IMR-90 (cell line): ENCODE measurements at regions not wholly inside any gene's neighbourhood (a gene's known extent, or its start where the extent isn't known, plus 50 kb on each side); places are given as distances from the start of the nearest gene placed in this dataset.

Experiments
- ATAC-seq: fragments of 200-7000 bp; cut with Tn5 transposase; 2 replicates; pipeline ENCODE4 v1.9.1; 2020; ENCODE audit warnings: low read depth, mild to moderate bottlenecking, moderate library complexity
- BruUV-seq: library from RNA; stranded (reverse); fragments of 400-500 nt; replicated peaks from 2 replicates; lab custom pipeline; 2021; lab: Mats Ljungman, UMichigan
- CTCF ChIA-PET: fragments of 300-600 bp; formaldehyde crosslinking; extraction: SDS; loops from one replicate; lab custom pipeline; 2021; ENCODE audit warnings: antibody characterized with exemption; lab: Yijun Ruan, JAX
- POLR2A ChIA-PET: fragments of 300-600 bp; sonication (Branson Sonifier 250); formaldehyde crosslinking; loops from one replicate; lab custom pipeline; 2022; ENCODE audit warnings: antibody characterized with exemption; ENCODE audit not compliant: unreplicated experiment; lab: Charles Lee
- DNase-seq: peaks from one replicate; pipeline ENCODE4 v3.0.0; 2013
- H2AFZ ChIP-seq: replicated peaks from 2 replicates; pipeline ENCODE3; 2013; ENCODE audit warnings: low read length, mild to moderate bottlenecking; ENCODE audit not compliant: poor library complexity
- H2AK5ac ChIP-seq: 2 replicates; pipeline ENCODE4 v1.6.1; 2013; ENCODE audit warnings: low read depth, low read length, inconsistent platforms
- H2AK9ac ChIP-seq: replicated peaks from 2 replicates; pipeline ENCODE3; 2013; ENCODE audit warnings: mild to moderate bottlenecking, low read depth, low read length, moderate library complexity; ENCODE audit not compliant: poor library complexity
- H2BK120ac ChIP-seq: 2 replicates; pipeline ENCODE4 v1.6.1; 2013; ENCODE audit warnings: low read depth, low read length, inconsistent platforms
- H2BK15ac ChIP-seq: 3 replicates; pipeline ENCODE4 v1.6.1; 2013; ENCODE audit warnings: low read depth, low read length, inconsistent platforms
- H2BK20ac ChIP-seq: 2 replicates; pipeline ENCODE4 v1.6.1; 2013; ENCODE audit warnings: low read depth, mild to moderate bottlenecking, inconsistent platforms, low read length, moderate library complexity
- H2BK5ac ChIP-seq: 2 replicates; pipeline ENCODE4 v1.6.1; 2013; ENCODE audit warnings: mild to moderate bottlenecking, low read depth, low read length, inconsistent platforms; ENCODE audit not compliant: poor library complexity, severe bottlenecking
- H3K14ac ChIP-seq: replicated peaks from 2 replicates; pipeline ENCODE4 v1.6.1; 2013; ENCODE audit warnings: low read depth, low read length, inconsistent platforms
- H3K18ac ChIP-seq: 2 replicates; pipeline ENCODE4 v1.6.1; 2013; ENCODE audit warnings: low read depth, low read length, control low read depth
- H3K23ac ChIP-seq: 2 replicates; pipeline ENCODE4 v1.6.1; 2013; ENCODE audit warnings: low read depth, low read length, inconsistent platforms
- H3K27ac ChIP-seq: 2 replicates; pipeline ENCODE4 v1.5.1; 2013; ENCODE audit warnings: mild to moderate bottlenecking, control low read depth, low read length; ENCODE audit not compliant: insufficient read depth
- H3K27me3 ChIP-seq: 2 replicates; pipeline ENCODE4 v1.6.1; 2013; ENCODE audit warnings: low read length; ENCODE audit not compliant: control insufficient read depth, insufficient read depth
- H3K36me3 ChIP-seq: 2 replicates; pipeline ENCODE4 v1.6.1; 2013; ENCODE audit warnings: low read length, mixed read lengths; ENCODE audit not compliant: control insufficient read depth, insufficient read depth
- H3K4ac ChIP-seq: 2 replicates; pipeline ENCODE4 v1.6.1; 2013; ENCODE audit warnings: low read depth, low read length, inconsistent platforms
- H3K4me1 ChIP-seq: 2 replicates; pipeline ENCODE4 v1.6.1; 2013; ENCODE audit warnings: low read length, mixed read lengths; ENCODE audit not compliant: control insufficient read depth, insufficient read depth
- H3K4me2 ChIP-seq: 2 replicates; pipeline ENCODE4 v1.6.1; 2013; ENCODE audit warnings: low read depth, mild to moderate bottlenecking, control low read depth, low read length, moderate library complexity
- H3K4me3 ChIP-seq: 2 replicates; pipeline ENCODE4 v1.5.1; 2013; ENCODE audit warnings: low read depth, mild to moderate bottlenecking, control low read depth, low read length, moderate library complexity; ENCODE audit not compliant: insufficient read depth
- H3K56ac ChIP-seq: 2 replicates; pipeline ENCODE4 v1.6.1; 2013; ENCODE audit warnings: low read length, inconsistent platforms; ENCODE audit not compliant: insufficient read depth; ENCODE audit errors: extremely low read depth
- H3K79me1 ChIP-seq, 2 experiments: 2 replicates each; pipeline ENCODE4 v1.6.1; 2013; ENCODE audit warnings: low read length in 2 of 2, inconsistent platforms in 1 of 2, low read depth in 1 of 2
- H3K9ac ChIP-seq: 2 replicates; pipeline ENCODE4 v1.6.1; 2013; ENCODE audit warnings: low read depth, low read length, control low read depth
- H3K9me1 ChIP-seq: 2 replicates; pipeline ENCODE4 v1.6.1; 2013; ENCODE audit warnings: low read length, inconsistent platforms; ENCODE audit not compliant: insufficient read depth
- H3K9me3 ChIP-seq: 2 replicates; pipeline ENCODE4 v1.6.1; 2013; ENCODE audit warnings: low read length; ENCODE audit not compliant: control insufficient read depth, insufficient read depth
- H4K20me1 ChIP-seq: 2 replicates; pipeline ENCODE4 v1.6.1; 2013; ENCODE audit warnings: low read length, inconsistent platforms; ENCODE audit not compliant: insufficient read depth
- H4K5ac ChIP-seq: 2 replicates; pipeline ENCODE4 v1.6.1; 2013; ENCODE audit warnings: mild to moderate bottlenecking, low read depth, low read length, control low read depth
- H4K8ac ChIP-seq, 2 experiments: 2 replicates each; pipeline ENCODE4 v1.6.1; 2013; ENCODE audit warnings: low read depth in 2 of 2, low read length in 2 of 2, control low read depth in 1 of 2, inconsistent platforms in 1 of 2
- H4K91ac ChIP-seq: 2 replicates; pipeline ENCODE4 v1.6.1; 2013; ENCODE audit warnings: low read depth, low read length, inconsistent platforms; ENCODE audit not compliant: insufficient read depth
- CHD1 ChIP-seq: IDR thresholded peaks from 2 replicates; pipeline ENCODE4 v1.6.1; 2012; ENCODE audit warnings: low read depth, low read length, improper control_type of control experiment
- CTCF ChIP-seq: conservative IDR thresholded peaks from 2 replicates; pipeline ENCODE4 v1.5.1; 2012; ENCODE audit warnings: mild to moderate bottlenecking, low read depth, low read length, improper control_type of control experiment
- ELK1 ChIP-seq: fragments of 150-350 bp; IDR thresholded peaks from 2 replicates; pipeline ENCODE4 v1.6.1; 2016; ENCODE audit warnings: low read depth, mild to moderate bottlenecking, low read length, moderate library complexity, borderline replicate concordance
- MAFK ChIP-seq: IDR thresholded peaks from 2 replicates; pipeline ENCODE4 v1.6.1; 2012; ENCODE audit warnings: low read depth, low read length, improper control_type of control experiment
- POLR2A ChIP-seq: IDR thresholded peaks from 2 replicates; pipeline ENCODE4 v1.6.1; 2012; ENCODE audit warnings: mild to moderate bottlenecking, low read depth, low read length
- RAD21 ChIP-seq: IDR thresholded peaks from 2 replicates; pipeline ENCODE4 v1.6.1; 2012; ENCODE audit warnings: low read length, improper control_type of control experiment
- RCOR1 ChIP-seq: IDR thresholded peaks from 2 replicates; pipeline ENCODE4 v1.6.1; 2012; ENCODE audit warnings: mild to moderate bottlenecking, low read length, improper control_type of control experiment; ENCODE audit not compliant: insufficient replicate concordance
- SMC3 ChIP-seq: fragments of 150-350 bp; IDR thresholded peaks from 2 replicates; pipeline ENCODE4 v1.6.1; 2016; ENCODE audit warnings: low read depth, mild to moderate bottlenecking, antibody characterized with exemption, low read length, moderate library complexity
- USF2 ChIP-seq: fragments of 150-350 bp; IDR thresholded peaks from 2 replicates; pipeline ENCODE4 v1.6.1; 2017; ENCODE audit warnings: mild to moderate bottlenecking, antibody characterized with exemption, low read length, low read depth
- WGBS, 2 experiments: methylation state at CpG; one replicate each; pipeline versions ENCODE4 v1.1.5 to v1.1.7; 2013; ENCODE audit warnings: missing lambda C conversion rate in 2 of 2; ENCODE audit not compliant: insufficient read length in 1 of 2; ENCODE audit errors: extremely low coverage in 2 of 2; 5-methylcytosine and 5-hydroxymethylcytosine counted together
- dilution Hi-C: fragments of 300-500 bp; cut with HindIII; formaldehyde crosslinking; loops from one replicate; pipeline ENCODE4 v1.14.3; 2018; ENCODE audit warnings: low sequenced_read_pairs; ENCODE audit not compliant: unreplicated experiment
- in situ Hi-C: fragments of 300-500 bp; cut with MboI; formaldehyde crosslinking; loops from 3 replicates; pipeline ENCODE4 v1.14.3; 2019; ENCODE audit warnings: low sequenced_read_pairs, inconsistent platforms, mixed read lengths
- intact Hi-C: fragments of 100-400 bp; cut with micrococcal nuclease; formaldehyde crosslinking; loops from 2 replicates; pipeline ENCODE4 v1.10.0; 2022

GRCh38 chr5:73996151-73996755, 370.3 kb downstream of the ARHGEF28 start:
- Histone ChIP-seq H3K4ac (no peak overlapping the region), H2AFZ (no peak overlapping the region), H3K9ac (no peak overlapping the region), H3K27me3 (peaks cover 33% of the 10 kb centered on the region), H3K18ac (no peak overlapping the region), H2AK5ac (no peak overlapping the region), H4K8ac (no peak overlapping the region), H3K9me3 (no peaks in the 10 kb centered on the region), H3K56ac (no peak overlapping the region), H3K4me2 (no peak overlapping the region), H2BK15ac (no peak overlapping the region), H4K91ac (no peak overlapping the region), H4K20me1 (no peaks in the 10 kb centered on the region), H3K36me3 (no peaks in the 10 kb centered on the region), H3K27ac (no peak overlapping the region), H4K5ac (no peak overlapping the region), H3K23ac (no peak overlapping the region), H3K4me3 (no peak overlapping the region), H2BK5ac (no peak overlapping the region), H3K9me1 (no peaks in the 10 kb centered on the region), H3K4me1 (no peaks in the 10 kb centered on the region), H2AK9ac (no peak overlapping the region), H2BK120ac (no peak overlapping the region), H2BK20ac (no peak overlapping the region), H3K79me1 (no peaks in the 10 kb centered on the region), H3K14ac (no peak overlapping the region)
- ChIA-PET POLR2A (no interaction called here), CTCF (no interaction called here)
- 60% methylated on average over 1 of the region's 2 CpGs; no CpG with 5 or more reads in 1 of the 2 experiments for WGBS, 2 experiments
- BruUV-seq, result no TSS peak
- in situ Hi-C loops (no loop called here), dilution Hi-C loops (no loop called here), intact Hi-C loops (loop anchor here (10.0 kb wide), 1 partner anchor 59 kb away; no protein-coding TSS in a partner anchor)
- DNase-seq (no peak), ATAC-seq (no peak)
- TF ChIP-seq POLR2A (no peak), RCOR1 (no peak), SMC3 (no peak), USF2 (no peak), RAD21 (no peak), CTCF (no peak), ELK1 (no peak), CHD1 (no peak), MAFK (no peak)
